ENCODE measurements at regions not wholly inside any gene's neighbourhood (a gene's known extent, or its start where the extent isn't known, plus 50 kb on each side); places are given as distances from the start of the nearest gene placed in this dataset.
A peak's percentile ranks its signal among the peaks of the same experiment; 100 is the strongest.

- no peak overlapping the region for H3K27ac ChIP-seq (ENCODE audit: low read depth in 1 of 2, low read length in 2 of 2)
- 98 to 100% methylated on average over 3 of the region's 3 CpGs for WGBS, 2 donors
- intact Hi-C loops (cut with DNase I), result no loop called here
- no peak overlapping the region for H3K4me3 ChIP-seq (ENCODE audit: low read length in 2 of 2)
- H3K4me1 ChIP-seq (ENCODE audit: control insufficient read depth in 1 of 2, insufficient read depth in 2 of 2, low read length in 2 of 2), result no peaks in the 10 kb centered on the region
- H3K27me3 ChIP-seq (ENCODE audit: control insufficient read depth in 1 of 2, insufficient read depth in 2 of 2, low read length in 1 of 2), result no peaks in the 10 kb centered on the region
- no peaks in the 10 kb centered on the region for H3K36me3 ChIP-seq (ENCODE audit: control insufficient read depth in 1 of 2, insufficient read depth in 2 of 2, low read length in 1 of 2)
- no peaks in the 10 kb centered on the region for H3K9me3 ChIP-seq (ENCODE audit: control insufficient read depth, low read length)
- ATAC-seq (ENCODE audit: low FRiP score) (no peak), DNase-seq (no peak)
These were observed 75.8 kb upstream of the FNDC3B start for GRCh38 chr3:171963546-171963945.

- Histone ChIP-seq H3K36me3 (ENCODE audit: control insufficient read depth in 1 of 2, insufficient read depth in 2 of 2, low read length in 1 of 2) (no peaks in the 10 kb centered on the region), H3K4me1 (ENCODE audit: control insufficient read depth in 1 of 2, insufficient read depth in 2 of 2, low read length in 2 of 2) (no peaks in the 10 kb centered on the region), H3K9me3 (ENCODE audit: control insufficient read depth, low read length) (no peaks in the 10 kb centered on the region), H3K4me3 (ENCODE audit: low read length in 2 of 2) (no peak overlapping the region), H3K27ac (ENCODE audit: low read depth in 1 of 2, low read length in 2 of 2) (no peak overlapping the region), H3K27me3 (ENCODE audit: control insufficient read depth in 1 of 2, insufficient read depth in 2 of 2, low read length in 1 of 2) (no peaks in the 10 kb centered on the region)
- no peak for ATAC-seq (ENCODE audit: low FRiP score)
- no peak for DNase-seq
- intact Hi-C loops (cut with DNase I), result no loop called here
- WGBS, 2 donors, result 89 to 91% methylated on average over 6 of the region's 6 CpGs
These were observed 74.2 kb upstream of the FNDC3B start for GRCh38 chr3:171965067-171965712.

- intact Hi-C loops (cut with DNase I), result no loop called here
- ATAC-seq (ENCODE audit: low FRiP score), result peak; percentile 45
These were observed 72.7 kb upstream of the FNDC3B start for GRCh38 chr3:171966533-171967136.

GRCh38 chr3:171967137-171967783 is 72.1 kb upstream of the FNDC3B start:
- Histone ChIP-seq H3K9me3 (ENCODE audit: control insufficient read depth, low read length) (no peaks in the 10 kb centered on the region), H3K27me3 (ENCODE audit: control insufficient read depth in 1 of 2, insufficient read depth in 2 of 2, low read length in 1 of 2) (no peaks in the 10 kb centered on the region), H3K4me3 (ENCODE audit: low read length in 2 of 2) (no peak overlapping the region), H3K27ac (ENCODE audit: low read depth in 1 of 2, low read length in 2 of 2) (peak overlapping the region in 1 of 2 donors; percentile 19), H3K36me3 (ENCODE audit: control insufficient read depth in 1 of 2, insufficient read depth in 2 of 2, low read length in 1 of 2) (no peaks in the 10 kb centered on the region), H3K4me1 (ENCODE audit: control insufficient read depth in 1 of 2, insufficient read depth in 2 of 2, low read length in 2 of 2) (no peaks in the 10 kb centered on the region)
- WGBS, 2 donors, result 5 to 14% methylated on average over 6 of the region's 6 CpGs
- intact Hi-C loops (cut with DNase I), result no loop called here
- ATAC-seq (ENCODE audit: low FRiP score), result peak; percentile 85
- no peak for DNase-seq

More at GRCh38 chr3:171966533-171967136, 72.7 kb upstream of the FNDC3B start:
- WGBS, 2 donors, result 47 to 50% methylated on average over 3 of the region's 3 CpGs
- Histone ChIP-seq H3K9me3 (ENCODE audit: control insufficient read depth, low read length) (no peaks in the 10 kb centered on the region), H3K4me1 (ENCODE audit: control insufficient read depth in 1 of 2, insufficient read depth in 2 of 2, low read length in 2 of 2) (no peaks in the 10 kb centered on the region), H3K27me3 (ENCODE audit: control insufficient read depth in 1 of 2, insufficient read depth in 2 of 2, low read length in 1 of 2) (no peaks in the 10 kb centered on the region), H3K4me3 (ENCODE audit: low read length in 2 of 2) (no peak overlapping the region), H3K36me3 (ENCODE audit: control insufficient read depth in 1 of 2, insufficient read depth in 2 of 2, low read length in 1 of 2) (no peaks in the 10 kb centered on the region), H3K27ac (ENCODE audit: low read depth in 1 of 2, low read length in 2 of 2) (no peak overlapping the region)
- no peak for DNase-seq

- H3K27ac ChIP-seq (ENCODE audit: low read depth in 1 of 2, low read length in 2 of 2), result no peak overlapping the region
- intact Hi-C loops (cut with DNase I), result no loop called here
- ATAC-seq (ENCODE audit: low FRiP score) (peak; percentile 58), DNase-seq (peak; percentile 65 to 81)
- 26 to 29% methylated on average over 9 of the region's 9 CpGs for WGBS, 2 donors
- H3K36me3 ChIP-seq (ENCODE audit: control insufficient read depth in 1 of 2, insufficient read depth in 2 of 2, low read length in 1 of 2), result no peaks in the 10 kb centered on the region
- H3K27me3 ChIP-seq (ENCODE audit: control insufficient read depth in 1 of 2, insufficient read depth in 2 of 2, low read length in 1 of 2), result no peaks in the 10 kb centered on the region
- H3K4me3 ChIP-seq (ENCODE audit: low read length in 2 of 2), result no peak overlapping the region
- no peaks in the 10 kb centered on the region for H3K4me1 ChIP-seq (ENCODE audit: control insufficient read depth in 1 of 2, insufficient read depth in 2 of 2, low read length in 2 of 2)
- H3K9me3 ChIP-seq (ENCODE audit: control insufficient read depth, low read length), result no peaks in the 10 kb centered on the region
These were observed 71.3 kb upstream of the FNDC3B start for GRCh38 chr3:171967932-171968678.

GRCh38 chr3:171970301-171970788 is 69.0 kb upstream of the FNDC3B start:
- H3K27me3 ChIP-seq (ENCODE audit: control insufficient read depth in 1 of 2, insufficient read depth in 2 of 2, low read length in 1 of 2), result no peaks in the 10 kb centered on the region
- no peaks in the 10 kb centered on the region for H3K36me3 ChIP-seq (ENCODE audit: control insufficient read depth in 1 of 2, insufficient read depth in 2 of 2, low read length in 1 of 2)
- intact Hi-C loops (cut with DNase I), result no loop called here
- no peak for DNase-seq
- no peak for ATAC-seq (ENCODE audit: low FRiP score)
- 78 to 100% methylated on average over 1 of the region's 1 CpG for WGBS, 2 donors
- H3K27ac ChIP-seq (ENCODE audit: low read depth in 1 of 2, low read length in 2 of 2), result no peak overlapping the region
- no peaks in the 10 kb centered on the region for H3K9me3 ChIP-seq (ENCODE audit: control insufficient read depth, low read length)
- no peaks in the 10 kb centered on the region for H3K4me1 ChIP-seq (ENCODE audit: control insufficient read depth in 1 of 2, insufficient read depth in 2 of 2, low read length in 2 of 2)
- no peak overlapping the region for H3K4me3 ChIP-seq (ENCODE audit: low read length in 2 of 2)

- Histone ChIP-seq H3K36me3 (ENCODE audit: control insufficient read depth in 1 of 2, insufficient read depth in 2 of 2, low read length in 1 of 2) (no peaks in the 10 kb centered on the region), H3K9me3 (ENCODE audit: control insufficient read depth, low read length) (no peaks in the 10 kb centered on the region), H3K4me1 (ENCODE audit: control insufficient read depth in 1 of 2, insufficient read depth in 2 of 2, low read length in 2 of 2) (no peaks in the 10 kb centered on the region), H3K27ac (ENCODE audit: low read depth in 1 of 2, low read length in 2 of 2) (no peak overlapping the region), H3K4me3 (ENCODE audit: low read length in 2 of 2) (no peak overlapping the region), H3K27me3 (ENCODE audit: control insufficient read depth in 1 of 2, insufficient read depth in 2 of 2, low read length in 1 of 2) (no peaks in the 10 kb centered on the region)
- ATAC-seq (ENCODE audit: low FRiP score) (no peak), DNase-seq (no peak)
- 62 to 73% methylated on average over 1 of the region's 1 CpG for WGBS, 2 donors
- intact Hi-C loops (cut with DNase I), result no loop called here
These were observed 67.4 kb upstream of the FNDC3B start for GRCh38 chr3:171971919-171972514.

- Histone ChIP-seq H3K4me3 (ENCODE audit: low read length in 2 of 2) (no peak overlapping the region), H3K9me3 (ENCODE audit: control insufficient read depth, low read length) (no peaks in the 10 kb centered on the region), H3K36me3 (ENCODE audit: control insufficient read depth in 1 of 2, insufficient read depth in 2 of 2, low read length in 1 of 2) (no peaks in the 10 kb centered on the region), H3K4me1 (ENCODE audit: control insufficient read depth in 1 of 2, insufficient read depth in 2 of 2, low read length in 2 of 2) (no peaks in the 10 kb centered on the region), H3K27me3 (ENCODE audit: control insufficient read depth in 1 of 2, insufficient read depth in 2 of 2, low read length in 1 of 2) (no peaks in the 10 kb centered on the region), H3K27ac (ENCODE audit: low read depth in 1 of 2, low read length in 2 of 2) (no peak overlapping the region)
- ATAC-seq (ENCODE audit: low FRiP score) (peak; percentile 65), DNase-seq (peak in 1 of 2 donors; percentile 75)
- intact Hi-C loops (cut with DNase I), result no loop called here
- WGBS, 2 donors, result 13 to 30% methylated on average over 2 of the region's 2 CpGs
These were observed 66.5 kb upstream of the FNDC3B start for GRCh38 chr3:171972871-171973348.
